Right atrium auricular region (tissue), 2 donors: ENCODE measurements at regions not wholly inside any gene's neighbourhood (a gene's known extent, or its start where the extent isn't known, plus 50 kb on each side); places are given as distances from the start of the nearest gene placed in this dataset.

ENCODE experiments used
- DNase-seq: peaks from one replicate; pipeline ENCODE4 v3.0.0-alpha.2; 2019; ENCODE audit warnings: low spot score
- H3K27ac ChIP-seq, 2 donors: fragments of 200-600 bp; sonication (generic); 1 replicate in 1 of 2; 2 replicates in 1 of 2; pipeline ENCODE4 v1.5.1; 2016 to 2019
- H3K27me3 ChIP-seq, 2 donors: fragments of 200-600 bp; sonication (generic); one replicate each; pipeline versions ENCODE4 v1.5.1 to v1.6.0; 2017 to 2019
- H3K36me3 ChIP-seq: fragments of 200-600 bp; sonication (generic); one replicate; pipeline ENCODE4 v1.5.1; 2016
- H3K4me1 ChIP-seq, 2 donors: fragments of 200-600 bp; sonication (generic); one replicate each; pipeline versions ENCODE4 v1.5.1 to v1.6.0; 2017 to 2019
- H3K4me3 ChIP-seq, 2 donors: fragments of 200-600 bp; sonication (generic); 1 replicate in 1 of 2; 2 replicates in 1 of 2; pipeline ENCODE4 v1.5.1; 2017 to 2019; ENCODE audit warnings: mild to moderate bottlenecking in 1 of 2, moderate library complexity in 1 of 2
- H3K9me3 ChIP-seq, 2 donors: fragments of 200-600 bp; sonication (generic); one replicate each; pipeline ENCODE4 v1.5.1; 2019
- CTCF ChIP-seq, 2 donors: fragments of 200-600 bp; sonication (generic); IDR thresholded peaks; one replicate each; pipeline ENCODE4 v1.5.1; 2019; ENCODE audit warnings: antibody characterized with exemption in 2 of 2

- DNase-seq, result no peak
- Histone ChIP-seq H3K4me3 (no peak overlapping the region), H3K27ac (no peak overlapping the region), H3K27me3 (no peaks in the 10 kb centered on the region), H3K36me3 (no peaks in the 10 kb centered on the region), H3K4me1 (no peaks in the 10 kb centered on the region), H3K9me3 (no peaks in the 10 kb centered on the region)
- no peak for TF ChIP-seq CTCF (IDR thresholded peaks at IDR 0.05)
Observed at GRCh38 chr4:8763966-8764901, 107.4 kb downstream of the HMX1 start.

- H3K27ac ChIP-seq, result no peak overlapping the region
- no peak overlapping the region for H3K4me3 ChIP-seq
- no peak for TF ChIP-seq CTCF (IDR thresholded peaks at IDR 0.05)
- H3K36me3 ChIP-seq, result no peaks in the 10 kb centered on the region
- no peak for DNase-seq
- no peaks in the 10 kb centered on the region for H3K4me1 ChIP-seq
- no peaks in the 10 kb centered on the region for H3K27me3 ChIP-seq
- H3K9me3 ChIP-seq, result no peaks in the 10 kb centered on the region
Observed at GRCh38 chr4:8762951-8763735, 108.5 kb downstream of the HMX1 start.

GRCh38 chr4:8762356-8762755 is 109.3 kb downstream of the HMX1 start:
- TF ChIP-seq CTCF (IDR thresholded peaks at IDR 0.05), result no peak
- H3K4me1 ChIP-seq, result no peaks in the 10 kb centered on the region
- no peaks in the 10 kb centered on the region for H3K27me3 ChIP-seq
- no peaks in the 10 kb centered on the region for H3K36me3 ChIP-seq
- H3K9me3 ChIP-seq, result no peaks in the 10 kb centered on the region
- no peak overlapping the region for H3K27ac ChIP-seq
- H3K4me3 ChIP-seq, result no peak overlapping the region
- no peak for DNase-seq

GRCh38 chr4:8761824-8762205 is 109.8 kb downstream of the HMX1 start:
- no peak for DNase-seq

GRCh38 chr4:8761167-8761823 is 110.3 kb downstream of the HMX1 start:
- Histone ChIP-seq H3K9me3 (no peaks in the 10 kb centered on the region), H3K27ac (no peak overlapping the region), H3K4me3 (no peak overlapping the region), H3K36me3 (no peaks in the 10 kb centered on the region), H3K27me3 (no peaks in the 10 kb centered on the region), H3K4me1 (no peaks in the 10 kb centered on the region)
- no peak for DNase-seq
- TF ChIP-seq CTCF (IDR thresholded peaks at IDR 0.05), result no peak

More at GRCh38 chr4:8761824-8762205, 109.8 kb downstream of the HMX1 start:
- H3K27me3 ChIP-seq, result no peaks in the 10 kb centered on the region
- H3K4me3 ChIP-seq, result no peak overlapping the region
- no peaks in the 10 kb centered on the region for H3K36me3 ChIP-seq
- H3K27ac ChIP-seq, result no peak overlapping the region
- H3K4me1 ChIP-seq, result no peaks in the 10 kb centered on the region
- TF ChIP-seq CTCF (IDR thresholded peaks at IDR 0.05), result no peak
- H3K9me3 ChIP-seq, result no peaks in the 10 kb centered on the region
